HG02623 (cell line): ENCODE measurements at regions not wholly inside any gene's neighbourhood (a gene's known extent, or its start where the extent isn't known, plus 50 kb on each side); places are given as distances from the start of the nearest gene placed in this dataset.

Experiments used
- ATAC-seq: cut with Tn5 transposase; IDR thresholded peaks from one replicate; pipeline ENCODE4 v1.9.1; 2021; ENCODE audit warnings: moderate library complexity; ENCODE audit not compliant: unreplicated experiment

GRCh38 chr14:45381091-45381490 lies 128.1 kb upstream of the MIS18BP1 start:
- no peak for ATAC-seq

DNA sequence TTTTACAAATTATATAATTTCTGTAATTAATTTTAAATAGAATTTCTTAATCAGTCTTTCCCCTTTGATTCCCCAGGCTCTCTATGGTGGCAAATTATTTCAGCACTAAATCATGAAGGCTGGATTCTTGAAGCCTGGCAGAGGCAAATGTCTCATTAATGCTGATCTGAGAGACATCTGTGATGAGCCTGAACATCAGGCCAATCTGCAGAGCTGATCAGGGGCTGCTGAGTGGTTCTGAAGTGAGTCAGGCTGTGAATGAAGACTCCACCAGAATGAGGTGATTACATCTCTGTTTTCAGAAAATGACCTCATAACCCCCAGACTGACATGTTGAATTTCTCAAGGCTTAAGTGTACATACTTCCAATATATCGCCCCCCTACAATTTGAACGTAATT lies 124.2 kb upstream of the MIS18BP1 start:
- no peak for ATAC-seq

GRCh38 chr14:45373877-45374276 lies 120.9 kb upstream of the MIS18BP1 start:
- no peak for ATAC-seq

GRCh38 chr14:45364565-45365156 lies 111.7 kb upstream of the MIS18BP1 start:
- ATAC-seq, result no peak

GRCh38 chr14:45362505-45362904 lies 109.5 kb upstream of the MIS18BP1 start:
- no peak for ATAC-seq

DNA sequence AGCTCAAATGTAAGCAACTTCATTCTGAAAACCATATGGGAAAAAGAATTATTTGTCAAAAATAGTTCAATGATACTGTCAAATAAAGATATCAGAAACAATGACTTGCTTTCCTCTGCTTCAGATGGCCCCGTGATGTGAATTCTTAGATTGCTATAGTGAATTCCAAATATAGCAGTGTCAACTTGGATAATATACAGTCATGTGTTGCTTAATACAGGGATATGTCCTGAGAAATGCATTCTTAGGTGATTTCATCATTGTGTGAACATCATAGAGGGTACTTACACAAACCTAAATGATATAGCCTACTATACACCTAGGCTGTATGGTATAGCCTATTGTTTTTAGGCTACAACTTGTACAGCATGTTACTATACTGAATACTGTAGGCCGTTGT lies 108.7 kb upstream of the MIS18BP1 start:
- no peak for ATAC-seq

- no peak for ATAC-seq
Measured at GRCh38 chr14:45359746-45360145, 106.7 kb upstream of the MIS18BP1 start.

DNA sequence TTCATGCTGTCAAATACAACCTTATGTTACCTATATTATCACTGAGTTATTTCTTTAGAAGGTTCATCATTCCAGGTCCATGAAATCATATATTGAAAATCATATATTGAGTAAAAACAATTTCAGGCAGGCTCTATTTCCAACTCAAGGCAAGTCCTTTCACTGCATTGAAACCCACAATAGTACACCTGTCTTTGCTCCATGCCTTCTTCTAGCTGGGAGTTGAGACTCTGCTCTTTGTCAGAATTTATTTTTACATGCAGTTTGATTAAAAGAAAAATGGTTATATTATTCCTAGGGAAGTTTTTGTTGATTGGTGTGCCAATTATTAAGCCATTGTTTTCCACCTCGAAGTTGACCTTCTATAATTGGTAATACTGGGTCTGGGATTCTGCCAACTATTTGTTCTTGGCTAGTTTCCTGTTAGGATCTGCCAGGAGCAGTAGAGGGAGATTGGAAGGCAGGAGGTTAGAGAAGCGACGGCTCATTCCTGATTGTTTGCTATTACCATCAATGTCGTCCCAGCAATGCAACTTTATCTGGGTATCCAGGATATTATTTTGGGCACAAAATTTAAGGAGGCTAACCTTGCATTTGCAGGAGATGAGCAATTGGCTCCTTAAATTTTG lies 79.5 kb upstream of the MIS18BP1 start:
- ATAC-seq, result no peak

DNA sequence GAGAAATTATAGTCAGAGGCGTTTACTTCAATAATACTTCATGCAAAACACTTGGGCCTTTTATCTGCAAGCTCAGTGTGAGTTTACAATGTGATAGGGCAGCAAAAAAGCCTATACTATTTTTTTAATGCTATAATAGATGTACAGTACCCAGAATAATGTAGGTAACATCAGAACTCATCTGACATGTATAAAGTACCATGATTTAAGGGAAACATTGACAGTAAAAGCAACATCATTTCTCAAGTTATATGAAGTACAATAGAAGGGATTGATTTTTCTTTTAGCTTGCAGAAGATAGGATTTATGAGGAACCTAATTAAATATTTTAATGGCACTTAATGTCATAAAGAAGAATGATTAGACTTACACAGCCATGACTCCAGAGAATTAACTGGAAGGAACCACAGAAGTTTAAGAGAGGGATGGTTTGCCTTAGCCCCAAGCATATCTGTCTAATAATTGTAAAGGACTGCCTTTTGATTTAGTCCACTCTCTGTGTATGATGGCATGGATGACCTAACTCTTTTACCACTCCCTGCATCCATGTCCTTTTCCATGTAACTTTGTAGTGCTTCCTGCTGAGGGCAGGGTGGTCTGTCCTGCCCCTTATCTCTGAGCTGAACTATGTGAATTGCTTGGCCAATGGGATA lies 55.9 kb upstream of the MIS18BP1 start:
- no peak for ATAC-seq
